Kidney epithelial cell (primary cell): ENCODE measurements at regions not wholly inside any gene's neighbourhood (a gene's known extent, or its start where the extent isn't known, plus 50 kb on each side); places are given as distances from the start of the nearest gene placed in this dataset.

Experiments
- DNase-seq: peaks from one replicate; pipeline ENCODE4 v3.0.0-alpha.2; 2010; ENCODE audit warnings: low read depth
- H3K27me3 ChIP-seq: 2 replicates; pipeline ENCODE4 v1.6.0; 2011; ENCODE audit warnings: low read length; ENCODE audit not compliant: control insufficient read depth, insufficient read depth
- H3K36me3 ChIP-seq: 2 replicates; pipeline ENCODE4 v1.5.1; 2011; ENCODE audit warnings: low read length; ENCODE audit not compliant: control insufficient read depth, insufficient read depth
- H3K4me3 ChIP-seq: 2 replicates; pipeline ENCODE4 v1.5.1; 2011; ENCODE audit warnings: low read depth, mild to moderate bottlenecking, control low read depth, low read length
- TF ChIP-seq, protein P1 (sequence below): IDR thresholded peaks from 2 replicates; pipeline ENCODE4 v1.5.1; 2011; ENCODE audit warnings: mild to moderate bottlenecking, moderate library complexity, low read length, control low read depth, inconsistent platforms; ENCODE audit not compliant: insufficient read depth, poor library complexity, severe bottlenecking

DNA sequence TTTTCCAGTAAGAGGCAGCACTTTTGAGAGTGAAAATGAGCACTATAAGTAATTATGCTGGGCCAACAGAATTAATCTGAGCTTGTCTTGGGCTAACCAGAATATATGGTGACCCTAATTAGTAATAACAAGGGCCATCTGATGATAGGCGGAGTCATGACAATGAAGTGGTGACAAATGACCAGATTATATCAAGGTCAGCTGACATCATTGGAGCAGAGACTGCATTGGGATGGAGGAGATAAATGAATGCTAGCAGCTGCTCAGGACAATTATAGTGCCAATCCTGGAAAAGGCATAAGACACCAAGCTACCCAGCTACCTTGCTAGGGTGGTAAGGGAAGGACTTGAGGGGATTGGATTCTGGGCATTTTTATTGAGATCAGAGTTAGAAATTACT lies 1548.7 kb downstream of the RPA4 start:
- Histone ChIP-seq H3K4me3 (no peak overlapping the region), H3K36me3 (no peaks in the 10 kb centered on the region), H3K27me3 (no peaks in the 10 kb centered on the region)
- TF ChIP-seq, protein P1, sequence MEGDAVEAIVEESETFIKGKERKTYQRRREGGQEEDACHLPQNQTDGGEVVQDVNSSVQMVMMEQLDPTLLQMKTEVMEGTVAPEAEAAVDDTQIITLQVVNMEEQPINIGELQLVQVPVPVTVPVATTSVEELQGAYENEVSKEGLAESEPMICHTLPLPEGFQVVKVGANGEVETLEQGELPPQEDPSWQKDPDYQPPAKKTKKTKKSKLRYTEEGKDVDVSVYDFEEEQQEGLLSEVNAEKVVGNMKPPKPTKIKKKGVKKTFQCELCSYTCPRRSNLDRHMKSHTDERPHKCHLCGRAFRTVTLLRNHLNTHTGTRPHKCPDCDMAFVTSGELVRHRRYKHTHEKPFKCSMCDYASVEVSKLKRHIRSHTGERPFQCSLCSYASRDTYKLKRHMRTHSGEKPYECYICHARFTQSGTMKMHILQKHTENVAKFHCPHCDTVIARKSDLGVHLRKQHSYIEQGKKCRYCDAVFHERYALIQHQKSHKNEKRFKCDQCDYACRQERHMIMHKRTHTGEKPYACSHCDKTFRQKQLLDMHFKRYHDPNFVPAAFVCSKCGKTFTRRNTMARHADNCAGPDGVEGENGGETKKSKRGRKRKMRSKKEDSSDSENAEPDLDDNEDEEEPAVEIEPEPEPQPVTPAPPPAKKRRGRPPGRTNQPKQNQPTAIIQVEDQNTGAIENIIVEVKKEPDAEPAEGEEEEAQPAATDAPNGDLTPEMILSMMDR, result no peak
- DNase-seq, result no peak

DNA sequence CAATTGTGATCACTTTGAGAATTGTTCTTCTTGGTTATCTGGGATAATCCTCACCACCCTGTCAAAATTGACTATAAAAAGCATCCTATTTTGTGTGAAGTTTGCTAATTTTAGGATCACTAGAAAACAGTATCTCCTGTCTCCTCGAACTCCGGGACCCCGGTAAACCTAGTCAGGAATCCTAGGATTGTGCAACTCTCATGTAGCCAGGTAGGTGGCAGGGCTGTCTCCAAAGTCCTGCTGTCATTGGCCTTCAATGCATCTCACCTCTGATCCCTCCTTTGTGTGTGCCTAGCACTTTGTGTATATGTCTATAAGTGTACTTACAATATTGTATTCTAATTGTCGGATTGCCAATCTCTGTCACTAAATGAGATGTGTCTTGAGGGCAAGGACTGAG lies 1564.8 kb downstream of the RPA4 start:
- no peak overlapping the region for H3K4me3 ChIP-seq
- TF ChIP-seq, protein P1, result no peak
- no peaks in the 10 kb centered on the region for H3K36me3 ChIP-seq
- H3K27me3 ChIP-seq, result no peaks in the 10 kb centered on the region
- no peak for DNase-seq

DNA sequence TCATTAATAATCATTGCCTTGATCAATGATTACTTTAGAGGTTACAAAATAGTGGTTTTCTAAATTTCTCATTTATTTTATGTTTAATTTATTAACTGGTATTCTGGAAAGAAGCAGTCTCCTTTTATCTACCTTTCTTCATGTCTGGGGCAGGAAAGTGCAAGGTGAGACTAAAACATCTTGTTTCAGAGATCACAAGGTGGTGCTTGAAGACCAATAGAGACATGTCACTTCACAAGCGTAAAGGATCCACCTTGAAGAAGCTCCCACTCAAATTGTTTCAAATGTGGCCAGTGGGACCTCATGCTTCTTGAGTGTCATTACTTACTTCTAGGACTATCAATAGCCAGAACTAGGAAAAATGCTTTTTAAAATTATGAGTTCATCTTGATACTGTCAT lies 1568.7 kb downstream of the RPA4 start:
- H3K36me3 ChIP-seq, result no peaks in the 10 kb centered on the region
- TF ChIP-seq, protein P1, result no peak
- H3K4me3 ChIP-seq, result no peak overlapping the region
- DNase-seq, result no peak
- no peaks in the 10 kb centered on the region for H3K27me3 ChIP-seq

DNA sequence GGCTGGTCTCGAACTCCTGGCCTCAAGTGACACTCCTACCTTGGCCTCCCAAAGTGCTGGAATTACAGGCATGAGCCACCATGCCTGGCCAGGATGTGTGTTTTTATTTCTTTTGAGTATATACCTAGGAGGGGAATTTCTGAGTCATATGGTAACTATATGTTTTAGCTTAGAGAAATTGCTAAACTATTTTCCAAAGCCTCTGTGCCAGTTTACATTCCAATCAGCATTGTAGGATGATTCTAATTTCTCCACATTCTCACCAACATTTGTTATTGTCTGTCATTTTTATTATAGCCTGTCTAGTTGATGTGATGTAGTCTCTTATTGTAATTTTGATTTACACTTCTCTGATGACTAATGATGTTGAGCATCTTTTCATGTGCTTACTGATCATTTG lies 1576.0 kb downstream of the RPA4 start:
- Histone ChIP-seq H3K4me3 (no peak overlapping the region), H3K36me3 (no peaks in the 10 kb centered on the region), H3K27me3 (no peaks in the 10 kb centered on the region)
- DNase-seq, result no peak
- TF ChIP-seq, protein P1, result no peak

DNA sequence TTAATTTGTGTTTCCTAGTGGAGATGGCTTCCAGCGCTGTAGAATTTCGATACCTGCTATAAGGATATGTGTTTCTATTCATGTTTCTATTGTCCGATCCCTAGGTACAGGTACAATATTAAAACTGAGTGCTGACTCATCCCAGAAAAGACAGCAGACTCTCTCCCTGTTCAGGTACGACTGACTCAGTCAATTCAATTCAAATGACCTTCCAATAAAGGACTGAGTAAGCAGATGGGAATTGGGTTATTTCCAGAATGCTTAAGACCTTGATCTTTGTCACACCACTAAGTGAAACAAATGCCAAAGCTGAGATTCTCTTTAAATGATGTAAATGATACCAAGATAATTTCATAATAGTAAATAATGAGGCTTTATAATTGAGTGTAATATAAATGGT lies 1596.9 kb downstream of the RPA4 start:
- TF ChIP-seq, protein P1, result no peak
- Histone ChIP-seq H3K27me3 (no peaks in the 10 kb centered on the region), H3K4me3 (no peak overlapping the region), H3K36me3 (no peaks in the 10 kb centered on the region)
- no peak for DNase-seq

DNA sequence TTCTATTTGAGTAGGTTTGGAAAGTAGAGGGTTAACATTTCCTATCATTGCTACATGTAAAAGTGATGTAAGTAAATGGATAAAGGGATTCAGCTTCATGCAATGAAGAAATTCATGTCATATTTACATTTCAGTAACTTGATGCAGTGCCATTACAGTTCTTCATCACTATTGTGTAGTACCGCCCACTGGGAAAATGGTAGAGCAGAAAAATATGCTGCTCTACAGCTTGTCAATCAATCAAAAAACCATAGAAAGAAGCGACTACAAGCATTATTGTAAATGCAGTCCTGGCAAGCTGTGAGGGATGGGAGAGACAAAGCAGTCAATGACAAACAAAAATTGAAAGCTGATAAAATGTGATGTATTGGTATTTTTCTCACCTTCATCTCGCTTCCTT lies 1597.9 kb downstream of the RPA4 start:
- Histone ChIP-seq H3K36me3 (no peaks in the 10 kb centered on the region), H3K4me3 (no peak overlapping the region), H3K27me3 (no peaks in the 10 kb centered on the region)
- TF ChIP-seq, protein P1, result no peak
- no peak for DNase-seq
